DMS53 (cell line): ENCODE measurements at regions not wholly inside any gene's neighbourhood (a gene's known extent, or its start where the extent isn't known, plus 50 kb on each side); places are given as distances from the start of the nearest gene placed in this dataset.
A peak's percentile ranks its signal among the peaks of the same experiment; 100 is the strongest.

Experiments
- DNase-seq: peaks from one replicate; lab custom pipeline; 2025; lab: John Stamatoyannopoulos, UW

DNA sequence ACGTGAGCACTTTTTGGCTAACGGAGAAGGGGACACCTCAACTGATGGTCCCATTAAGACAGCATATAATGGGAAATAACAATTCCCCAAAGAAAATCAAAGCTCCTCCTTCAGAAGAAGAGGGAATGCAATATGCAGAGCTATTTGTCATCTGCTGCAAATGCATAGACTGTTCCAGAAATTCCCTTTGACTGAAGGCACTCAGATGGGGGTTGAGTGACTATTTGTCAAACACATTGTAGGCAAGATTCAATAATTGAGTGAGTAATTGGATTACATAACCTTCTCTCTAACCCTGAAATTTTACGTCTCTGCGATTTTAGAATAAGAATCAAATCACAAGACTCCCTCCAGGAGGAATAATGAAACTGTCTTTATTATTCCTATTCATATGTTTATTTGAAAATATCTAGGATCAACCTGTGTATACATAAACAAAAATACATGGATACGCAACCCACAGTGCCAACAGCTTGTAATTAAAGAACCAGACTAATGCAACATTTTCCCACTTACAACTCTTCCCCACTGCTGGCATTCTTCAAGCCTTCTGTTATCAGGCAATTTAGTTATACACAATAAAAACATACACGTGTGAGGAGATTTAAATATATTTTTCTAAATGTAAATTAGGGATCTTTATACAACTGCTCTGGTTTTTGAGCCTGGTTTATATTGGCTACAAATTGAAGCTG is 256.6 kb downstream of the GBA3 start:
- no peak for DNase-seq

- no peak for DNase-seq
These were observed 255.1 kb downstream of the GBA3 start for GRCh38 chr4:22947851-22948250.

- peak; percentile 58 for DNase-seq
These were observed 250.3 kb downstream of the GBA3 start for GRCh38 chr4:22942920-22943559.

DNA sequence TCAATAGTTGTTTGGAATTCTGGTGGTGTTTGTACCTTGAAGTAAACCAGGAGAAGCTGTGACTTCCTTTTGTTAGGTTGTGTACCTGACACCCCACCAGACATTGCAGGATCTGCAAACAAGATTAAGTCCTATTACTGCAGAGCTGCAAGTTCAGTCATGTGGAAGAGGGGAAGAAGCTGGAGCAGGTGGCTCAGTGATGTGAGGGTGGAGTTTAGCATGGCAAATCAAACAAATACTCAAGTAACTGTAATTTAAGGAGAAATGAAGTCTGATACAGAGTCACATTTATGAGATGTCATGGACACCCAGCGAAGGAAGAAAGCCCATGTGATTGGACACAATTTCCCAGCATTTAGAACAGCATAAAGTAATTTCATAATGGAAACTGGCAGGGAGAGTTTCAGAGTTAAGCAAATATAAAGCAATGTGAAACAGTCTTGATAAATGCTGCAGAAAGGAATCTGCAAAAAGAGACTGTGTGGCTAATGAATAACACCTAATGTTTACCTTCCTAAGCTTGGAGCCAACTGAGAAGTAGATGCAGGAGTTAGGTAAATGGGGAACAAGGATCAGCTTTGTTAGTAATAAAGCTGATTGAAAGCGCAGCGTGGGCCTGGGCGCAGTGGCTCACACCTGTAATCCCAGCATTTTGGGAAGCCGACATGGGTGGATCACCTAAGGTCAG is 249.1 kb downstream of the GBA3 start:
- DNase-seq: peak; percentile 85

DNA sequence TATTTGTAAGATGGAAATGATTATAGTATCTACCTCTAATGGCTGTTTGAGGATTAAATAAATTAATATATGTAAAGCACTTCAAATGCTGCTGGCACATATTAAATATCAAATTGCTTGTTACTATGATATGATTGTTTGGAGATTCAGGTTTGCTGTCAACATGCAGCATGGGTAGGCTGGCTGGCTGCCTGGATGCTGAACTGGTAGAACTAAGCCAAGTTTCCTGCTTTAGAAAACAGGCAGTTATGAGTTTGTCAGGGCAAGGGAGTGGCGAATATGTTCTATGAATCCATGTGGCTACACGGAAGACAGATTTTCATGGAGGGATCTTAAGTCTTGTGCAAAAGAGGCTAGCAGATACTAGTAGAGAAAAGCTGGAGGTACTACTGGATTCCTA is 239.6 kb downstream of the GBA3 start:
- no peak for DNase-seq

- no peak for DNase-seq
These were observed 229.7 kb downstream of the GBA3 start for GRCh38 chr4:22922426-22922825.

DNA sequence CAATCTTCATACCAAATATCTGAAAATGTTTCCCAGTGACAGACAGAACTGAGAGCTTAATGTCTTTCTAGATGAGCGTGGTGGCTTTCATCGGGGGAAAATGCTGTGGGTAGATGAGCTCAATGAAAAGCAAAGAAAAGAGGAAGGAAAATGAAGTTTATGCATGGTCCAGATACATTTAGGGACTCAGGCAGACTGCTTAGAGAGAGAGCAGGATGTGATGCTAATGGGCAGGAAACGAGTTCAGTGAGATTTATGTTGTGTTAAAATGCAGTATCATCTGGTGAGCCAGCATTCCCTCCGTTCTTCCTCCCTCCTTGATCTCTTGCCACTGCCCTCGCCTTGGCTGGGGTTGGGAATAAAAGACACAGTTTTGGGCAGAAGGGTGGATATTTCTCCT is 229.2 kb downstream of the GBA3 start:
- no peak for DNase-seq

DNA sequence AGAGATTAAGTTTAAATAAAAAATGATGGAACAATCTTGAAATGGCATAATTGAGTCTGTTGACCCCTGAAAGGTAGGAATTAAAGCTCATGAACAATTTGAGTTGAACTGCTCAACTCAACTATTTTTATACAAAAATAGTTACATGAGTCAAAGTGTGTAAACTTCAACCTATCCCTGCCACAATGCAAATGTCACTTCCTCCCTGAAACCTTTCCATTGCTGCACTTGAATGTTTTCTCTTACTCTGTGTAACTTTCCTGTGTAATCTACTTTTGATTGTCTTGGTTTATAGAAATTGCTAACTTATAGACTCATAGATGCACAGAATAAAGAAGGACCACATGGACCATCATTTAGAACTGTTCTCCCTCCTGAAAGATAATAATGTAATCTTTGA is 218.5 kb downstream of the GBA3 start:
- no peak for DNase-seq

GRCh38 chr4:22910200-22910599 is 217.5 kb downstream of the GBA3 start:
- no peak for DNase-seq

GRCh38 chr4:22906045-22906444 is 213.3 kb downstream of the GBA3 start:
- DNase-seq: no peak

- DNase-seq: no peak
These were observed 211.2 kb downstream of the GBA3 start for GRCh38 chr4:22903913-22904312.

DNA sequence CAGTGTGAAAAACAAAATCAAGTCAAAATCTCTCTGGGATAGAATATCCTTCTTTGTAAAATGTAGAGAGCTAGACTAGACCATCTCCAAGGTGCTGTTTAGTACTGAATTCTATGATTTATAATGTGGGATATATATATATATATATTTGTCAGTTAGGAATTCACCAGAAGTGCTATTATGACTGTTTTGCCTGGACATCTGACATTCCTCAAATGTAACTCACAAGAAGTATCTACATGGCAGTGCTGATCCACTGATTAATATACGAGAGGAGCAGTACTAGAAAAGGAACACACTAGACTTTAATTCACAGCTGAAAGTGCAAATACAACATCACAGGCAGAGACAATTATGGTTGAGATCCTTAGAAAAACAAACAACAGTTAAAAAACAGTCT is 208.9 kb downstream of the GBA3 start:
- DNase-seq: peak; percentile 13

DNA sequence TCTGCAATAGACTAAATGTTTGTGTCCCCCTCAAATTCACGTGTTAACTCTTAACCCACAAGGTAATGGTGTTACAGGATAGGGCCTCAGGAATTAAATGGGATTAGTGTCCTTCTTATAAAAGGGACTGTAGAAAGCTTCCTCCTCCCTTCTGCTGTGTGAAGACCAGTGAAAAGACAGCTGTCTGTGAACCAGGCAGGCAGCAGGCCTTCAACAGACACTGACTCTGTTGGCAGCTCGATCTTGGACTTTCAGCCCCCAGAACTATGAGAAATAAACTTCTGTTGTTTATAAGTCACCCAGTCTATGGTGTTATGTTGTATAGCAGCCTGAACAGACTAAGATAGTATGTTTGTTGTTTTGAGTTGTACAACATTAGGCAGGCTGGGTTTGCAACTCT is 208.1 kb downstream of the GBA3 start:
- DNase-seq: no peak

DNA sequence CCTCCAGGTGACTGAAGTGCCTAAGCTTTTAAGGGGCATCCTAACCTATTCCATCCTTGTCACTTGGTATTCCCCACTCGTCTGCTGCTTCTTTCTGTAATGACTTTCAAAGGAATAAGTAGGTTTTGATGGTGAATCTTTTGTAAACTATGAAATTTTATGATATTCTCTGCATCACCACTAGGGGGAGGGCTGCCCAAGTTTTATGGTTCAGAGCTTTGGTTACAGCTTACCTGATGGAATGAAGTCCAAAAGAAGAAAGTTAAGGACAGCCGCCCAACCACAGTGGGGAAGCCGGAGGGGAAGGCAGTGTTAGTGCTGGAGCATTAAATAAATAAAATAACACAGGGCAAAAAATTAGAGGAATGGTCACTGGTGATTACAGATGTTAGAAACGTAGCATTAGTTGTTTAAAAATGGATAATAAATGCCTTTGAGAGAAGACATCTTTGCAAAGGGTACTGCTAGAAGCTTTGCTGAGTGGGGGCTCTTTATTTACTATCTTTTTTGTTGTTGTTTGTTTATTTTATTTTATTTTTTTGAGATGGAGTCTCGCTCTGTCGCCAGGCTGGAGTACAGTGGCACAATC is 204.9 kb downstream of the GBA3 start:
- DNase-seq: peak; percentile 72

GRCh38 chr4:22895482-22895881 is 202.7 kb downstream of the GBA3 start:
- DNase-seq: no peak

DNA sequence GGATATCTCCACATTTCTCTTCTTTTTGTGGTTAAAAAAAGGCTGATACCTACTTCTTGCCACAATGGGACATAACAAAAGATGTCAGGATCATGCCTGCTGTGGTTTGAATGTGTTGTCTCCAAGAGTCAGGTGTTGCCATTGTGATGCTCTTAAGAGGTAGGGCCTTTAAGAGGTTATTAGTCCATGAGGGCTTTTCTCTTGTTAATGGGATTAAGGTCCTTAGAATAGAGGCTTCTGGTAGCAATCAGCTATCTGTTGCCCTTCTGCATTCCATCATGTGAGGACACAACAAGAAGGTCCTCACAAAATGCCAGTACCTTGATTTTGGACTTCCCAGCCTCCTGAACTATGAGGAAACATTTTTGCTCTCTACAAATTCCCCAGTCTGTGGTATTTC is 191.4 kb downstream of the GBA3 start:
- no peak for DNase-seq

GRCh38 chr4:22881411-22881810 is 188.7 kb downstream of the GBA3 start:
- DNase-seq: no peak

GRCh38 chr4:22877486-22878052 is 184.8 kb downstream of the GBA3 start:
- DNase-seq: no peak

DNA sequence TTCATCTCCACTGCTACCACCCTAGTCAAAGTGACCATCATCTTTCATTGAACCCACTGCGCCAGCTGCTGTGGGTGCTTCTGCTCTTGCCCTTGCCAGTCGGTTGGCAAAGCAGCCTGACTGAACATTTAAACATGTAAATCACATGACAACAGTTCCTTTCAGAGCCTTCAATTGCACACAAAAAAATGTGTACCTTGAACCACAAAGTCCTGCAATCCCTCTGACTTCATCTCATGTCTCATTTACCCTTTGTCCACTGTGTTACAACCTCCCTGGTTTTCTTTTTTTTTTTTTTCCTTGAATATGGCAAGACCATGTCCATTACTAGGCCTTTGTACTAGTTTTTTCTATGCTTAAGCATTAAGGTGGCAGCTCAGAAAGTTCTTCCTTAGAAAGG is 183.5 kb downstream of the GBA3 start:
- DNase-seq: no peak

DNA sequence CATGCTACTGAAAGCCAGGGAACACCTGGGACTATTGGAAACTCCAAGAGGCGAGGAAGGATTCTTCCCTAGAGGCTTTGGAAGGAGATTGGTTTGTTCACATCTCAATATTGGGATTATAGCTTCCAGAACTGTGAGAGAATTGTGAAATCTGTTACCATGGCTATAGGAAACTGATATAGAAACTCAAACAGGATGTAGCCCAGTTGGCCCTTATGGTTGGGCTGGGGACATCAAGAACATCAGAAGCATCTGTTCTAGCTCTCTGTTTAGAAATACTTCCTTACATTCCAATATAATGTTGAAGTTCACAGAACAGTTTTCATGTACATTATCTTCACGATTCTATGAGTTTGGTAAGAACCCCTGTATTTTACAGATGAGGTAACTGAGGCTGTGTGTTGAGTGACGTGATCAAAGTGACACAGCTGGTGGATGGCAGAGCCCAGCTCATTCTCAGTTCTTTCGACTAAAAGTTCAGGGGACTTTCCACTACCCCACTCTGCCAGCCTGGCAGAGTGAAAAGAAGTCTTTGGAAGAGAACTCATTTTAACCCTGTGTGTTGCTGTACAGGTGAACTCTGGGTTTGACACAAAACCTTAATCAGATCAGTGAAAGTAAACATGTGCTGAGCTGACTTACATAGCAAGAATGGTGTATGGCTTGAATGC is 183.0 kb downstream of the GBA3 start:
- DNase-seq: no peak

DNA sequence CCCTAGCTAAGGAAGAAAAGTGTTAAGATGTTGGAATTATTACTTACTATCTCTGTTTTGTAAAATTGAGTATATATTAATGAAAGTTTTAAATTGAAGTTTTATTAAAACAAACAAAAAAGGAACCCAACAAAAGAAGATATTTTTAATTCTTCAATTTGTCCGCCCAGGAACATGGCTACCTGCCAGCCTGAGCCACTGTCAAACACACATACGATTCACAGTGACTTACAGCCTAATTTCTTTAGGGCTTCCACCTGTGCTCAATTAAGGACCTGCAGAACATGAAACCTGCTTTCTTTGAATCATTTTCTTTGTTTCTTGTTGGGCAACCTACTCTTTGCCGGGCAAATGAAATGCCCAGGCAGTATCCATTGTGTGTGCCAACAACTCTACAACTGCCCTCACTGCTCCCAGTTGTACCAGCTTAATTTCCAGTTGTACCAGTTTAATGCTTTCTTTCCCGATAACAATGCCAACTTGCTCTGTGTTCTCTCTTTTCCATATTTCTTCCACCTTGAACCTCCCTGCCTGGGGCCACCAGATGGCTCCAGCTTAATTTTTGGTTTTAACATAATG is 181.7 kb downstream of the GBA3 start:
- no peak for DNase-seq

GRCh38 chr4:22873899-22874298 is 181.2 kb downstream of the GBA3 start:
- DNase-seq: no peak
